ENCODE measurements at regions not wholly inside any gene's neighbourhood (a gene's known extent, or its start where the extent isn't known, plus 50 kb on each side); places are given as distances from the start of the nearest gene placed in this dataset.

GRCh38 chr11:13841393-13841792 lies 121.1 kb upstream of the SPON1 start:
- Histone ChIP-seq H3K27me3 (ENCODE audit: control insufficient read depth in 1 of 2, insufficient read depth in 2 of 2, low read length in 2 of 2) (no peaks in the 10 kb centered on the region), H3K9ac (ENCODE audit: insufficient read depth, low read depth, low read length) (no peak overlapping the region), H3K79me2 (ENCODE audit: insufficient read depth, low read length) (no peaks in the 10 kb centered on the region), H4K20me1 (ENCODE audit: insufficient read depth, low read length) (no peaks in the 10 kb centered on the region), H3K36me3 (replicated peaks in 1 of 2; ENCODE audit: control insufficient read depth in 1 of 2, insufficient read depth in 2 of 2, low read length in 2 of 2) (no peaks in the 10 kb centered on the region), H3K27ac (ENCODE audit: extremely low read length, insufficient read depth, low read length) (no peak overlapping the region), H3K4me3 (replicated peaks in 1 of 3; ENCODE audit: insufficient read depth in 1 of 3, low read depth in 2 of 3, low read length in 3 of 3) (no peak overlapping the region), H3K4me2 (ENCODE audit: low read depth, low read length) (no peak overlapping the region), H3K9me3 (ENCODE audit: low read length) (no peaks in the 10 kb centered on the region), H3K4me1 (ENCODE audit: insufficient read depth, low read length) (no peaks in the 10 kb centered on the region), H2AFZ (ENCODE audit: low read length) (no peak overlapping the region)
- FAIRE-seq (no peak), DNase-seq (ENCODE audit: low spot score) (no peak), ATAC-seq (no peak)
- POLR2A ChIA-PET, result no interaction called here
- BruUV-seq (replicated peaks), result no TSS peak
- in situ Hi-C loops (cut with HindIII; ENCODE audit: extremely low pct_ligation_motif_present, low pct_unique_long_range_greater_than_20kb) (no loop called here), intact Hi-C loops (cut with micrococcal nuclease; ENCODE audit: unreplicated experiment) (no loop called here)
- TF ChIP-seq ETS1 (CRISPR knock-in tag; IDR thresholded peaks at IDR 0.05) (no peak), ZNF138 (CRISPR knock-in tag; IDR thresholded peaks at IDR 0.05; ENCODE audit: low read depth) (no peak), ZNF879 (CRISPR knock-in tag; IDR thresholded peaks at IDR 0.05) (no peak), CCAR2 (optimal IDR thresholded peaks at IDR 0.05; ENCODE audit: low read depth, low read length) (no peak), SSRP1 (CRISPR knock-in tag; IDR thresholded peaks at IDR 0.05) (no peak), TIGD3 (CRISPR knock-in tag; IDR thresholded peaks at IDR 0.05; ENCODE audit: borderline replicate concordance) (no peak), NFE2 (CRISPR knock-in tag; IDR thresholded peaks at IDR 0.05) (no peak), FOXA3 (CRISPR knock-in tag; IDR thresholded peaks at IDR 0.05) (no peak), RCOR2 (CRISPR knock-in tag; IDR thresholded peaks at IDR 0.05) (no peak), MLXIP (CRISPR knock-in tag; IDR thresholded peaks at IDR 0.05; ENCODE audit: borderline replicate concordance) (no peak), SMAD9 (CRISPR knock-in tag; IDR thresholded peaks at IDR 0.05) (no peak), ZNF3 (CRISPR knock-in tag; IDR thresholded peaks at IDR 0.05) (no peak), NONO (IDR thresholded peaks at IDR 0.05) (no peak), NONO (CRISPR knock-in tag; conservative IDR thresholded peaks at IDR 0.05) (no peak), ZNF749 (CRISPR knock-in tag; IDR thresholded peaks at IDR 0.05; ENCODE audit: borderline replicate concordance) (no peak), EEA1 (CRISPR knock-in tag; IDR thresholded peaks at IDR 0.05; ENCODE audit: borderline replicate concordance) (no peak), TMF1 (CRISPR knock-in tag; IDR thresholded peaks at IDR 0.05; ENCODE audit: low read depth) (no peak), ATF5 (CRISPR knock-in tag; IDR thresholded peaks at IDR 0.05; ENCODE audit: low read depth) (no peak)
- CTCF ChIA-PET (ENCODE audit: low intra/inter-chr PET ratio, low total read pairs), result no interaction called here
- 2% methylated on average over 3 of the region's 3 CpGs for WGBS (ENCODE audit: low lambda C conversion rate)
